GM06990 (cell line): ENCODE measurements at regions not wholly inside any gene's neighbourhood (a gene's known extent, or its start where the extent isn't known, plus 50 kb on each side); places are given as distances from the start of the nearest gene placed in this dataset.

ENCODE experiments used
- DNase-seq: peaks from one replicate; pipeline ENCODE4 v3.0.0-alpha.2; 2011; ENCODE audit not compliant: insufficient read length; ENCODE audit errors: extremely low read depth
- H3K27me3 ChIP-seq: replicated peaks from 2 replicates; pipeline ENCODE4 v1.6.0; 2011; ENCODE audit warnings: low read length; ENCODE audit not compliant: control insufficient read depth, insufficient read depth
- H3K36me3 ChIP-seq: 2 replicates; pipeline ENCODE4 v1.5.1; 2011; ENCODE audit warnings: low read length; ENCODE audit not compliant: control insufficient read depth, insufficient read depth
- H3K4me3 ChIP-seq: replicated peaks from 2 replicates; pipeline ENCODE4 v1.5.1; 2011; ENCODE audit warnings: low read depth, mild to moderate bottlenecking, control low read depth, low read length
- CTCF ChIP-seq: IDR thresholded peaks from 2 replicates; pipeline ENCODE4 v1.5.1; 2011; ENCODE audit warnings: low read length, control low read depth, mild to moderate bottlenecking, inconsistent platforms; ENCODE audit not compliant: insufficient read depth, poor library complexity, severe bottlenecking

GRCh38 chr12:39033782-39034181, 128.4 kb upstream of the CPNE8 start:
- TF ChIP-seq CTCF = no peak
- H3K4me3 ChIP-seq = no peak overlapping the region
- no peaks in the 10 kb centered on the region for H3K27me3 ChIP-seq
- H3K36me3 ChIP-seq = no peaks in the 10 kb centered on the region
- no peak for DNase-seq

GRCh38 chr12:39032448-39032847, 127.1 kb upstream of the CPNE8 start:
- no peak for DNase-seq
- no peak overlapping the region for H3K4me3 ChIP-seq
- no peaks in the 10 kb centered on the region for H3K27me3 ChIP-seq
- TF ChIP-seq CTCF = no peak
- no peaks in the 10 kb centered on the region for H3K36me3 ChIP-seq

DNA sequence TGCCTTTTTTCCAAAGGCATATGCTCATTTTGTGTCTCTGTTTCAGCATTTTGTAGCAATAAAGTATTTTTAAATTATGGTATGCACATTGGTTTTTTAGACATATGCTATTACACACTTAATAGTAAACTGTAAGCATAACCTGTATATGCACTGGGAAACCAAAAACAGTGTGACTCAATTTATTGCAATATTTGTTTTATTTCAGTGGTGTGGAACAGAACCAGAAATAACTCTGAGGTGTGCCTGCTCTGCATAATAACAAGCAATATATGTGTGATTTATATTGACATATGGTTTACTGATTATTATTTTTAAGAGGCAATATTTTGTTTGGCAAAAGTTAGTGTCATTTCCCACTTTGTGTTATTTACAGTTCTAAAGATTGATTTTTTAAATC, 126.6 kb upstream of the CPNE8 start:
- TF ChIP-seq CTCF = no peak
- DNase-seq = no peak
- Histone ChIP-seq H3K27me3 (no peaks in the 10 kb centered on the region), H3K36me3 (no peaks in the 10 kb centered on the region), H3K4me3 (no peak overlapping the region)

DNA sequence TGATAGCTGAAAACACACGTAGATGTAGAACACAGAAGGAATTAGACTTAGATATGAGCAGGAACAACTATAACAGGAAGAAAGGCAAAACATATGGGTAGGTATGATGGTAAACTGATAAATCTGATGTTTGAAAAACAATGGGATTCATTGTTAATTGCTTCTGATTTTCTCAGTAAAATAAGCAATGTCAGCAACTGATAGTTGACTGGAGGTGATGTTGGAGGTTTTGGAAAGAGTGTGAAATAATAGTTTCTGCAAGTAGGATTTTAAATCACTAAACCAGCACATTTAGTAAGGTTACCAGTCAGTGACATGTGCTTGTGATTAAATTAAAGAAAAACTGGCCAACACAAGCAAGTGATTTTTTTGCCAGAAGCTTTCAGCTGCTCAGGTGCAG, 123.0 kb upstream of the CPNE8 start:
- H3K4me3 ChIP-seq = no peak overlapping the region
- no peak for TF ChIP-seq CTCF
- H3K36me3 ChIP-seq = no peaks in the 10 kb centered on the region
- H3K27me3 ChIP-seq = no peaks in the 10 kb centered on the region
- no peak for DNase-seq

- no peak overlapping the region for H3K4me3 ChIP-seq
- no peaks in the 10 kb centered on the region for H3K27me3 ChIP-seq
- no peaks in the 10 kb centered on the region for H3K36me3 ChIP-seq
- DNase-seq = no peak
- TF ChIP-seq CTCF = no peak
Observed at GRCh38 chr12:39012870-39013269, 107.5 kb upstream of the CPNE8 start.

DNA sequence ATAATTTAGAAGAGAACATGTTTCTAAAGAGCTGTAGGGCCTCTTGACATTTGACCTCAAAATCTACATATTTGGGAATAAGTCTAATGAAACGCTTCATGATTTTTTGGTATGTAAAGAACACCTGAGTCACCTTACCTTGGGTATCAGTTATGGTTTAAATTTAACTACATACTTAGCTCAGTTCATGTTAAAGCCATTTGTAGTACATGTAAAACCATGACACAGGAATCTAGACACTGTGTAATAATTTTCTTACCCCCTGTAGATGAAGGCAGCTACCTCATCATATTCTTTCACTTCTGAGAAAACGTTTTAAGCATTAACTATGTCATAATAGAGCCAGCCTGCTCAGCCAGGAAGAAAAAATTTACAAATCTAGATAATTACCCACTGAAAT, 105.8 kb upstream of the CPNE8 start:
- H3K36me3 ChIP-seq = no peaks in the 10 kb centered on the region
- TF ChIP-seq CTCF = no peak
- DNase-seq = no peak
- H3K27me3 ChIP-seq = no peaks in the 10 kb centered on the region
- H3K4me3 ChIP-seq = no peak overlapping the region
